ENCODE measurements at regions not wholly inside any gene's neighbourhood (a gene's known extent, or its start where the extent isn't known, plus 50 kb on each side); places are given as distances from the start of the nearest gene placed in this dataset.

DNA sequence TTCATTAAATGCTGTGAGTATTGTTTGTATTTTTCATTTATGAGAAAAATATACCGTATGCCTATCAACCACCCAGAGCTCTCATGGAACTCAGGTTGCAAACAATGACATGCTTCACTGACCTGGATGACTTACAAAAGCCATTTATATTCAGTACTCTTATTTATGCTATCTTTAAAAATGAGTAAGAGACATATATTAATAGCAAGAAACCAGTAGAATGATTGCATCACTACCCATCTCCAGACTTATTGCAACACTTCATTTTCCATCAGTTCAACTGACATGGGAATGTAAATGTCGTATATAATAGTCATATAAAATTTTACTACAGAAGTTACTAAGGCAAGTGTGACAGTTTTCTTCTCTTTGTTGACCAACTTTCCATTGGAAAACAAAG is 69.1 kb downstream of the OTP start:
- no peak for TF ChIP-seq POLR2A (IDR thresholded peaks at IDR 0.05)
- TF ChIP-seq, protein P1, sequence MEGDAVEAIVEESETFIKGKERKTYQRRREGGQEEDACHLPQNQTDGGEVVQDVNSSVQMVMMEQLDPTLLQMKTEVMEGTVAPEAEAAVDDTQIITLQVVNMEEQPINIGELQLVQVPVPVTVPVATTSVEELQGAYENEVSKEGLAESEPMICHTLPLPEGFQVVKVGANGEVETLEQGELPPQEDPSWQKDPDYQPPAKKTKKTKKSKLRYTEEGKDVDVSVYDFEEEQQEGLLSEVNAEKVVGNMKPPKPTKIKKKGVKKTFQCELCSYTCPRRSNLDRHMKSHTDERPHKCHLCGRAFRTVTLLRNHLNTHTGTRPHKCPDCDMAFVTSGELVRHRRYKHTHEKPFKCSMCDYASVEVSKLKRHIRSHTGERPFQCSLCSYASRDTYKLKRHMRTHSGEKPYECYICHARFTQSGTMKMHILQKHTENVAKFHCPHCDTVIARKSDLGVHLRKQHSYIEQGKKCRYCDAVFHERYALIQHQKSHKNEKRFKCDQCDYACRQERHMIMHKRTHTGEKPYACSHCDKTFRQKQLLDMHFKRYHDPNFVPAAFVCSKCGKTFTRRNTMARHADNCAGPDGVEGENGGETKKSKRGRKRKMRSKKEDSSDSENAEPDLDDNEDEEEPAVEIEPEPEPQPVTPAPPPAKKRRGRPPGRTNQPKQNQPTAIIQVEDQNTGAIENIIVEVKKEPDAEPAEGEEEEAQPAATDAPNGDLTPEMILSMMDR (IDR thresholded peaks at IDR 0.05): no peak

All from heart left ventricle (tissue), 13 donors.